Endothelial cell of umbilical vein (primary cell): ENCODE measurements at regions not wholly inside any gene's neighbourhood (a gene's known extent, or its start where the extent isn't known, plus 50 kb on each side); places are given as distances from the start of the nearest gene placed in this dataset.

ENCODE experiments used
- EZH2 ChIP-seq: IDR thresholded peaks from 2 replicates; pipeline ENCODE4 v1.6.1; 2012; ENCODE audit warnings: borderline replicate concordance, low read depth, mild to moderate bottlenecking, moderate library complexity, low read length, inconsistent platforms; ENCODE audit not compliant: severe bottlenecking
- JUN ChIP-seq: IDR thresholded peaks from 2 replicates; pipeline ENCODE4 v1.6.1; 2011; ENCODE audit warnings: borderline replicate concordance, low read depth; ENCODE audit not compliant: insufficient read length, insufficient read depth
- MYC ChIP-seq: IDR thresholded peaks from one replicate; pipeline ENCODE4 v1.6.1; 2011; ENCODE audit warnings: mild to moderate bottlenecking, low read depth, low read length
- POLR2A ChIP-seq: IDR thresholded peaks from 2 replicates; pipeline ENCODE4 v1.6.1; 2012; ENCODE audit warnings: low read depth, mild to moderate bottlenecking, control low read depth, low read length
- POLR2AphosphoS5 ChIP-seq: IDR thresholded peaks from 2 replicates; pipeline ENCODE4 v1.6.1; 2012; ENCODE audit warnings: low read depth, mild to moderate bottlenecking, control low read depth, low read length, moderate library complexity; ENCODE audit not compliant: insufficient read depth
- TF ChIP-seq, protein P1 (sequence below), 2 donors: IDR thresholded peaks; 1 replicate in 1 of 2; 2 replicates in 1 of 2; pipeline ENCODE4 v1.5.1; 2011; ENCODE audit warnings: low read length in 2 of 2, mild to moderate bottlenecking in 2 of 2, moderate library complexity in 2 of 2, control low read depth in 1 of 2, inconsistent platforms in 1 of 2, low read depth in 1 of 2; ENCODE audit not compliant: insufficient read depth in 1 of 2; ENCODE audit errors: extremely low read depth in 1 of 2
- TF ChIP-seq, protein P2 (sequence below): IDR thresholded peaks from 2 replicates; pipeline ENCODE4 v1.6.1; 2011; ENCODE audit not compliant: insufficient read depth, insufficient read length

DNA sequence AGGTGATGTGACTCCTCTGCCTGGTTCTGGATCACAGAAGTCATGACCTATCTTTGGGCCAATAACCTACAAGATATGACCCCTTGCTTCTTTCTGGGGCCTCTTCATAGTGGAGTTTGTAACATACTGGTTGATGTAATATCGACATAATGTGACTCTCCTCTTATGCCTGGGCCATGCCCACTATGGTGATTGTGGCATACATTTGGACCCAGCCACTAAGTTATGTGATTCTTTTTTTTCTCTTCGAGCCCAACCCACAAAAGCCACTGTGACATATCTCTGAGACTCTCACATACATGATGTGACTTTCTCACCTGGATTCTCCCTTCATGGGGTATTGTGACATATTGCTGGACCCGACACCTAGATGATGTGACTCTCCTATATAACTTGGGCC is 319.8 kb downstream of the RPS4Y2 start:
- TF ChIP-seq, protein P1, sequence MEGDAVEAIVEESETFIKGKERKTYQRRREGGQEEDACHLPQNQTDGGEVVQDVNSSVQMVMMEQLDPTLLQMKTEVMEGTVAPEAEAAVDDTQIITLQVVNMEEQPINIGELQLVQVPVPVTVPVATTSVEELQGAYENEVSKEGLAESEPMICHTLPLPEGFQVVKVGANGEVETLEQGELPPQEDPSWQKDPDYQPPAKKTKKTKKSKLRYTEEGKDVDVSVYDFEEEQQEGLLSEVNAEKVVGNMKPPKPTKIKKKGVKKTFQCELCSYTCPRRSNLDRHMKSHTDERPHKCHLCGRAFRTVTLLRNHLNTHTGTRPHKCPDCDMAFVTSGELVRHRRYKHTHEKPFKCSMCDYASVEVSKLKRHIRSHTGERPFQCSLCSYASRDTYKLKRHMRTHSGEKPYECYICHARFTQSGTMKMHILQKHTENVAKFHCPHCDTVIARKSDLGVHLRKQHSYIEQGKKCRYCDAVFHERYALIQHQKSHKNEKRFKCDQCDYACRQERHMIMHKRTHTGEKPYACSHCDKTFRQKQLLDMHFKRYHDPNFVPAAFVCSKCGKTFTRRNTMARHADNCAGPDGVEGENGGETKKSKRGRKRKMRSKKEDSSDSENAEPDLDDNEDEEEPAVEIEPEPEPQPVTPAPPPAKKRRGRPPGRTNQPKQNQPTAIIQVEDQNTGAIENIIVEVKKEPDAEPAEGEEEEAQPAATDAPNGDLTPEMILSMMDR (IDR thresholded peaks at IDR 0.05; ENCODE audit: extremely low read depth in 1 of 2, insufficient read depth in 1 of 2, low read depth in 1 of 2, low read length in 2 of 2) = no peak
- TF ChIP-seq POLR2A (no peak), JUN (no peak), EZH2 (no peak), MYC (no peak), POLR2AphosphoS5 (no peak)
- TF ChIP-seq, protein P2, sequence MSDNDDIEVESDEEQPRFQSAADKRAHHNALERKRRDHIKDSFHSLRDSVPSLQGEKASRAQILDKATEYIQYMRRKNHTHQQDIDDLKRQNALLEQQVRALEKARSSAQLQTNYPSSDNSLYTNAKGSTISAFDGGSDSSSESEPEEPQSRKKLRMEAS = no peak
